ENCODE measurements at regions not wholly inside any gene's neighbourhood (a gene's known extent, or its start where the extent isn't known, plus 50 kb on each side); places are given as distances from the start of the nearest gene placed in this dataset.

DNA sequence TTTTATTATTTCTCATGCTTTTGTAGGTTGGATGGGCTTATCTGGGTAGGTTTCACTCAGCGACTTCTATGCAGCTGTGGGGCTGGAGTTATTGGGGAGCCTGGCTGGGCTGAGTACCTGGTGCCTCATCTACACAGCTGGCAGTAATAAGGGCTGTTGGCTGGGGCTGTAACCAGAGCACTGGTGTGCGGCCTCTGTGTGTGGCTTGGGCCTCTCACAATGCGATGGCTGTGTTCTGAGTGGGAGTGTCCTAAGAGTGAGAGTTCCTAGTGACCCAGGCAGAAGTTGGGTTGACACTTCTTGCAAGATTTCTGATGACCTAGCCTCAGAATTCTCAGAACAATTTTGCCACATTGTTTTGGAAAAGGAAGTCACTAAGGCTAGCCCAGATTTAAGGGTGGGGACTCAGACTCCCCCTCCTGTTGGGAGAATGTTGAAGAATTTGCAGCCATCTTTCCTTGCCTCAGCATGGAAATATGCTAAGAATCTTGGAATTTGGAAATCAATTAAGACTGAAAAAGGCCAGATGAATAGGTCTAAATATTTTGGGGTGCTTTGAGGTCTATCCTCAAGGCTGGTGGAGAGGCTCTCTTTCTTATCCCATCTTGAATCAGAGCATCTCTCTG is 158.8 kb downstream of the SCP2D1 start:
- H3K27ac Mint-ChIP-seq, result no peak overlapping the region
- no peaks in the 10 kb centered on the region for H3K9me3 ChIP-seq (ENCODE audit: low read depth)
- no peaks in the 10 kb centered on the region for H3K27me3 Mint-ChIP-seq (ENCODE audit: insufficient read depth, low read depth)
- no peak for DNase-seq (ENCODE audit: low spot score)
- no peaks in the 10 kb centered on the region for H3F3A ChIP-seq (ENCODE audit: low read depth)
- H3K36me3 Mint-ChIP-seq, result no peaks in the 10 kb centered on the region
- H3K36me3 ChIP-seq, result no peaks in the 10 kb centered on the region
- no peaks in the 10 kb centered on the region for H3K4me1 ChIP-seq
- H3K9me3 Mint-ChIP-seq, result no peaks in the 10 kb centered on the region
- H3K27ac ChIP-seq, result no peak overlapping the region
- TF ChIP-seq, protein P1, sequence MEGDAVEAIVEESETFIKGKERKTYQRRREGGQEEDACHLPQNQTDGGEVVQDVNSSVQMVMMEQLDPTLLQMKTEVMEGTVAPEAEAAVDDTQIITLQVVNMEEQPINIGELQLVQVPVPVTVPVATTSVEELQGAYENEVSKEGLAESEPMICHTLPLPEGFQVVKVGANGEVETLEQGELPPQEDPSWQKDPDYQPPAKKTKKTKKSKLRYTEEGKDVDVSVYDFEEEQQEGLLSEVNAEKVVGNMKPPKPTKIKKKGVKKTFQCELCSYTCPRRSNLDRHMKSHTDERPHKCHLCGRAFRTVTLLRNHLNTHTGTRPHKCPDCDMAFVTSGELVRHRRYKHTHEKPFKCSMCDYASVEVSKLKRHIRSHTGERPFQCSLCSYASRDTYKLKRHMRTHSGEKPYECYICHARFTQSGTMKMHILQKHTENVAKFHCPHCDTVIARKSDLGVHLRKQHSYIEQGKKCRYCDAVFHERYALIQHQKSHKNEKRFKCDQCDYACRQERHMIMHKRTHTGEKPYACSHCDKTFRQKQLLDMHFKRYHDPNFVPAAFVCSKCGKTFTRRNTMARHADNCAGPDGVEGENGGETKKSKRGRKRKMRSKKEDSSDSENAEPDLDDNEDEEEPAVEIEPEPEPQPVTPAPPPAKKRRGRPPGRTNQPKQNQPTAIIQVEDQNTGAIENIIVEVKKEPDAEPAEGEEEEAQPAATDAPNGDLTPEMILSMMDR (IDR thresholded peaks at IDR 0.05), result no peak
- H3K79me2 ChIP-seq (ENCODE audit: low read depth), result no peaks in the 10 kb centered on the region
- H2AFZ ChIP-seq (replicated peaks), result no peak overlapping the region
- no peaks in the 10 kb centered on the region for H4K20me1 ChIP-seq (ENCODE audit: low read depth)
- no peak overlapping the region for H3K4me3 ChIP-seq
- no peak overlapping the region for H3K4me3 Mint-ChIP-seq
- no peak overlapping the region for H3K9ac ChIP-seq
- no peaks in the 10 kb centered on the region for H3K27me3 ChIP-seq
- no peaks in the 10 kb centered on the region for H3K4me1 Mint-ChIP-seq
- H3K4me2 ChIP-seq, result no peak overlapping the region

DNA sequence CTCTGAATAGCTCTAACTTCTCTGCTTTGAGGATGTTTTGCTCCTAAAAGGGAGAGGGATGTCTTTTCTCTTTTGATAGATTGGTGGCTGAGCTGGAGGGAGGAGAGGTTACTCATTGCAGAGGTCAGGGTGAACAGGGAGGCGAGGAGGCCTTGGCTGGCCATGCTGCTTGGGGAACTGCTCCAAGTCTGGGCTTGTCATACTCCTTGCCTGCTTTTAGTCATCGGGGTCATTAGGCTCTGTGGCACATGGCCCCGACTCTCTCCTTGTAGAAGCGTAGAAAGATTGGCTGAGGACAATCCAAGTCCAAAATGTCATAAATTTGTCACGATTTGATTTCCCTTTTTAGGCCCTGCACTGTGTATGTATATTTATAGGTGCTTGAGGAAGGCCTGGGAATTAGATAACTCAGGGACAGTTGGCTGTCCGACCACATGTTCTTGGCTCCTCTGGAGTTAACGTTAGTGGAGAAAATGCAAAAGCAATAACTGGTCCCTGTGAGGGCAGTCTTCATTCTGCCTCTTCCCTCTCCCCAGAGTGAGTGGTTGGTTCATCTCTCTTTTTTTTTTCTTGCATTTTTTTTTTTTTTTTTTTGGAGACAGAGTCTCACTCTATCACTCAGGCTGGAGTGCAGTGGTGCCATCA is 160.1 kb downstream of the SCP2D1 start:
- H3F3A ChIP-seq (ENCODE audit: low read depth), result no peaks in the 10 kb centered on the region
- no peak overlapping the region for H3K27ac ChIP-seq
- no peaks in the 10 kb centered on the region for H3K79me2 ChIP-seq (ENCODE audit: low read depth)
- no peak overlapping the region for H3K4me3 ChIP-seq
- H3K9ac ChIP-seq, result no peak overlapping the region
- Mint-ChIP-seq H3K4me3 (no peak overlapping the region), H3K27ac (no peak overlapping the region), H3K27me3 (ENCODE audit: insufficient read depth, low read depth) (no peaks in the 10 kb centered on the region), H3K36me3 (no peaks in the 10 kb centered on the region), H3K9me3 (no peaks in the 10 kb centered on the region), H3K4me1 (no peaks in the 10 kb centered on the region)
- H3K9me3 ChIP-seq (ENCODE audit: low read depth), result no peaks in the 10 kb centered on the region
- H2AFZ ChIP-seq (replicated peaks), result no peak overlapping the region
- no peak overlapping the region for H3K4me2 ChIP-seq
- H3K27me3 ChIP-seq, result no peaks in the 10 kb centered on the region
- no peak for DNase-seq (ENCODE audit: low spot score)
- H3K36me3 ChIP-seq, result no peaks in the 10 kb centered on the region
- no peaks in the 10 kb centered on the region for H3K4me1 ChIP-seq
- no peak for TF ChIP-seq EZH2 (IDR thresholded peaks at IDR 0.05)
- TF ChIP-seq, protein P1 (IDR thresholded peaks at IDR 0.05), result no peak
- H4K20me1 ChIP-seq (ENCODE audit: low read depth), result no peaks in the 10 kb centered on the region

DNA sequence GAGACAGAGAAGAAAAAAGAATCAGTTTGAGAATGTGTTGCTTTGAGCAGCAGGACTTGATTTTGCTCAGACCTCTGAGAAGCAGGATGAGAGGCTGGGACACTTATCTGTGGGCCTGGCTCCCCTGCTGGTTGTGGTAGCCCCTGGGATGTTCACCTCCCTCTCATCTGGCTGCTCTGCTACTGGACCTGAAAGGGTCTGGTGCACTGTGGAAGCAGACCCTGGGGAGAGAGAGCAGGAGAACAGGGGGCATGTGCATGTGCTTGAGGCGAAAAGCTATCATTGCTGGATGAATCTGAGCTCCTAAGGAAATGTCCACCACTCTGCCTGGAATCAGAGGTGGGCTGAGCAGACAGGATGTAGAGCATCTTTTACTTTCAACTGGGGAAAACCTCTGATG is 161.1 kb downstream of the SCP2D1 start:
- DNase-seq (ENCODE audit: low spot score), result no peak
- H3K27ac ChIP-seq, result no peak overlapping the region
- Mint-ChIP-seq H3K36me3 (no peaks in the 10 kb centered on the region), H3K4me1 (no peaks in the 10 kb centered on the region), H3K27me3 (ENCODE audit: insufficient read depth, low read depth) (no peaks in the 10 kb centered on the region), H3K27ac (no peak overlapping the region), H3K4me3 (no peak overlapping the region), H3K9me3 (no peaks in the 10 kb centered on the region)
- no peaks in the 10 kb centered on the region for H3K4me1 ChIP-seq
- no peak overlapping the region for H3K4me3 ChIP-seq
- H3K9me3 ChIP-seq (ENCODE audit: low read depth), result no peaks in the 10 kb centered on the region
- H3K9ac ChIP-seq, result no peak overlapping the region
- no peak overlapping the region for H3K4me2 ChIP-seq
- no peak overlapping the region for H2AFZ ChIP-seq (replicated peaks)
- no peaks in the 10 kb centered on the region for H3K79me2 ChIP-seq (ENCODE audit: low read depth)
- no peaks in the 10 kb centered on the region for H3F3A ChIP-seq (ENCODE audit: low read depth)
- H3K36me3 ChIP-seq, result no peaks in the 10 kb centered on the region
- TF ChIP-seq EZH2phosphoT487 (IDR thresholded peaks at IDR 0.05) (no peak), EZH2 (IDR thresholded peaks at IDR 0.05) (no peak)
- TF ChIP-seq, protein P1 (IDR thresholded peaks at IDR 0.05), result no peak
- no peaks in the 10 kb centered on the region for H3K27me3 ChIP-seq
- H4K20me1 ChIP-seq (ENCODE audit: low read depth), result no peaks in the 10 kb centered on the region
